Endothelial cell of umbilical vein (primary cell): ENCODE measurements at regions not wholly inside any gene's neighbourhood (a gene's known extent, or its start where the extent isn't known, plus 50 kb on each side); places are given as distances from the start of the nearest gene placed in this dataset.

ENCODE experiments used
- BruUV-seq: library from RNA; stranded (reverse); fragments of 400-500 nt; replicated peaks from 2 replicates; lab custom pipeline; 2021; lab: Mats Ljungman, UMichigan
- CTCF ChIA-PET: fragments of 300-600, 350-600 bp; sonication (Branson Sonifier 250); formaldehyde crosslinking; loops from one replicate; lab custom pipeline; 2021; ENCODE audit warnings: antibody characterized with exemption, inconsistent platforms; lab: Charles Lee
- POLR2A ChIA-PET: fragments of 300-600, 350-600 bp; sonication (Branson Sonifier 250); formaldehyde crosslinking; loops from one replicate; lab custom pipeline; 2021; ENCODE audit warnings: antibody characterized with exemption, inconsistent platforms; lab: Charles Lee
- DNase-seq: peaks from one replicate; pipeline ENCODE4 v3.0.0-alpha.2; 2011; ENCODE audit warnings: low read depth, low spot score
- FAIRE-seq: peaks from 2 replicates; lab custom pipeline; 2011; peaks lifted over from hg19 to GRCh38; lab: Jason Lieb, UNC
- H2AFZ ChIP-seq: 2 replicates; pipeline ENCODE4 v1.6.0; 2012; ENCODE audit warnings: low read depth, low read length, control low read depth, inconsistent platforms
- H3K27ac ChIP-seq: 2 replicates; pipeline ENCODE4 v1.5.1; 2011; ENCODE audit warnings: low read depth, mild to moderate bottlenecking, control low read depth, low read length, moderate library complexity; ENCODE audit not compliant: insufficient read depth
- H3K27me3 ChIP-seq, 2 experiments: 2 replicates each; pipeline versions ENCODE4 v1.6.0 to v1.6.1; 2011; ENCODE audit warnings: low read length in 2 of 2, mixed read lengths in 1 of 2; ENCODE audit not compliant: control insufficient read depth in 2 of 2, insufficient read depth in 2 of 2
- H3K36me3 ChIP-seq, 2 experiments: 2 replicates in 1 of 2; 3 replicates in 1 of 2; pipeline ENCODE4 v1.5.1; 2011; ENCODE audit warnings: low read length in 2 of 2, mild to moderate bottlenecking in 1 of 2, moderate library complexity in 1 of 2; ENCODE audit not compliant: control insufficient read depth in 2 of 2, insufficient read depth in 2 of 2; ENCODE audit errors: extremely low read depth in 1 of 2
- H3K4me1 ChIP-seq: 3 replicates; pipeline ENCODE4 v1.5.1; 2011; ENCODE audit warnings: mild to moderate bottlenecking, low read length; ENCODE audit not compliant: control insufficient read depth, insufficient read depth; ENCODE audit errors: extremely low read depth
- H3K4me2 ChIP-seq: 2 replicates; pipeline ENCODE4 v1.6.1; 2011; ENCODE audit warnings: low read length, control low read depth, mixed read lengths; ENCODE audit not compliant: insufficient read depth
- H3K4me3 ChIP-seq, 3 experiments: fragments of 200-600 bp in 1 of 3; sonication (generic), shearing (Covaris generic) in 1 of 3; replicated peaks in 1 of 3; 2 replicates each; pipeline ENCODE4 v1.5.1; 2011 to 2016; ENCODE audit warnings: control low read depth in 3 of 3, low read length in 3 of 3, mild to moderate bottlenecking in 2 of 3, inconsistent platforms in 1 of 3, low read depth in 1 of 3, moderate library complexity in 1 of 3; ENCODE audit not compliant: insufficient read depth in 1 of 3
- H3K79me2 ChIP-seq: 2 replicates; pipeline ENCODE4 v1.6.0; 2012; ENCODE audit warnings: low read length, inconsistent platforms; ENCODE audit not compliant: control insufficient read depth, insufficient read depth
- H3K9ac ChIP-seq: replicated peaks from 2 replicates; pipeline ENCODE3; 2011; ENCODE audit warnings: low read length, control low read depth; ENCODE audit not compliant: insufficient read depth; ENCODE audit errors: extremely low read depth
- H3K9me1 ChIP-seq: replicated peaks from 3 replicates; pipeline ENCODE4 v1.6.0; 2011; ENCODE audit warnings: mild to moderate bottlenecking, low read length; ENCODE audit not compliant: control insufficient read depth, insufficient read depth; ENCODE audit errors: extremely low read depth
- H3K9me3 ChIP-seq: replicated peaks from 2 replicates; pipeline ENCODE4 v1.5.1; 2012; ENCODE audit warnings: low read length, inconsistent platforms; ENCODE audit not compliant: control insufficient read depth, insufficient read depth
- H4K20me1 ChIP-seq: replicated peaks from 2 replicates; pipeline ENCODE3; 2011; ENCODE audit warnings: mild to moderate bottlenecking, low read length; ENCODE audit not compliant: control insufficient read depth, insufficient read depth; ENCODE audit errors: extremely low read depth
- CTCF ChIP-seq, 2 donors: IDR thresholded peaks; 1 replicate in 1 of 2; 2 replicates in 1 of 2; pipeline ENCODE4 v1.5.1; 2011; ENCODE audit warnings: low read length in 2 of 2, mild to moderate bottlenecking in 2 of 2, moderate library complexity in 2 of 2, control low read depth in 1 of 2, inconsistent platforms in 1 of 2, low read depth in 1 of 2; ENCODE audit not compliant: insufficient read depth in 1 of 2; ENCODE audit errors: extremely low read depth in 1 of 2
- EZH2 ChIP-seq: IDR thresholded peaks from 2 replicates; pipeline ENCODE4 v1.6.1; 2012; ENCODE audit warnings: borderline replicate concordance, low read depth, mild to moderate bottlenecking, moderate library complexity, low read length, inconsistent platforms; ENCODE audit not compliant: severe bottlenecking
- FOS ChIP-seq: IDR thresholded peaks from 2 replicates; pipeline ENCODE4 v1.6.1; 2011; ENCODE audit warnings: mild to moderate bottlenecking, low read length, moderate library complexity, borderline replicate concordance; ENCODE audit not compliant: insufficient read depth
- GATA2 ChIP-seq: IDR thresholded peaks from 2 replicates; pipeline ENCODE4 v1.7.0; 2011; ENCODE audit warnings: low read depth, mild to moderate bottlenecking, moderate library complexity, mixed read lengths, low read length; ENCODE audit not compliant: insufficient read length, insufficient read depth
- JUN ChIP-seq: IDR thresholded peaks from 2 replicates; pipeline ENCODE4 v1.6.1; 2011; ENCODE audit warnings: borderline replicate concordance, low read depth; ENCODE audit not compliant: insufficient read length, insufficient read depth
- MAX ChIP-seq: IDR thresholded peaks from 2 replicates; pipeline ENCODE4 v1.6.1; 2011; ENCODE audit not compliant: insufficient read depth, insufficient read length
- MYC ChIP-seq: IDR thresholded peaks from one replicate; pipeline ENCODE4 v1.6.1; 2011; ENCODE audit warnings: mild to moderate bottlenecking, low read depth, low read length
- POLR2A ChIP-seq: IDR thresholded peaks from 2 replicates; pipeline ENCODE4 v1.6.1; 2012; ENCODE audit warnings: low read depth, mild to moderate bottlenecking, control low read depth, low read length
- POLR2AphosphoS5 ChIP-seq: IDR thresholded peaks from 2 replicates; pipeline ENCODE4 v1.6.1; 2012; ENCODE audit warnings: low read depth, mild to moderate bottlenecking, control low read depth, low read length, moderate library complexity; ENCODE audit not compliant: insufficient read depth
- dilution Hi-C: fragments of 300-500 bp; cut with MboI; formaldehyde crosslinking; loops from one replicate; pipeline ENCODE4 v1.15.0; 2019; ENCODE audit warnings: low sequenced_read_pairs; ENCODE audit not compliant: extremely low pct_ligation_motif_present
- intact Hi-C: fragments of 100-400 bp; cut with micrococcal nuclease; formaldehyde crosslinking; loops from one replicate; pipeline ENCODE4 v1.10.0; 2022

GRCh38 chr3:160069986-160070385 is 81.4 kb downstream of the IL12A start:
- H3K4me1 ChIP-seq, result no peaks in the 10 kb centered on the region
- FAIRE-seq (no peak), DNase-seq (no peak)
- intact Hi-C loops (no loop called here), dilution Hi-C loops (no loop called here)
- H3K9ac ChIP-seq, result no peak overlapping the region
- H3K4me2 ChIP-seq, result no peak overlapping the region
- H4K20me1 ChIP-seq, result no peaks in the 10 kb centered on the region
- H3K79me2 ChIP-seq, result no peaks in the 10 kb centered on the region
- no peak overlapping the region for H3K4me3 ChIP-seq
- H3K9me3 ChIP-seq, result no peaks in the 10 kb centered on the region
- H3K27ac ChIP-seq, result no peak overlapping the region
- H3K27me3 ChIP-seq, result peaks cover 0 to 5% of the 10 kb centered on the region in 2 experiments
- H2AFZ ChIP-seq, result no peak overlapping the region
- CTCF ChIA-PET, result interaction anchor here (0.6 kb wide), 1 partner anchor 9 kb away, joined by 3 read pairs; no protein-coding TSS in a partner anchor
- H3K9me1 ChIP-seq, result no peaks in the 10 kb centered on the region
- POLR2A ChIA-PET, result no interaction called here
- no peaks in the 10 kb centered on the region for H3K36me3 ChIP-seq
- BruUV-seq, result no TSS peak
- TF ChIP-seq MAX (no peak), JUN (no peak), FOS (no peak), POLR2AphosphoS5 (no peak), EZH2 (no peak), GATA2 (no peak), CTCF (IDR thresholded peaks at IDR 0.05; ENCODE audit: extremely low read depth in 1 of 2, insufficient read depth in 1 of 2, low read depth in 1 of 2, low read length in 2 of 2) (no peak), POLR2A (no peak), MYC (no peak)
